ENCODE measurements at regions not wholly inside any gene's neighbourhood (a gene's known extent, or its start where the extent isn't known, plus 50 kb on each side); places are given as distances from the start of the nearest gene placed in this dataset.

DNA sequence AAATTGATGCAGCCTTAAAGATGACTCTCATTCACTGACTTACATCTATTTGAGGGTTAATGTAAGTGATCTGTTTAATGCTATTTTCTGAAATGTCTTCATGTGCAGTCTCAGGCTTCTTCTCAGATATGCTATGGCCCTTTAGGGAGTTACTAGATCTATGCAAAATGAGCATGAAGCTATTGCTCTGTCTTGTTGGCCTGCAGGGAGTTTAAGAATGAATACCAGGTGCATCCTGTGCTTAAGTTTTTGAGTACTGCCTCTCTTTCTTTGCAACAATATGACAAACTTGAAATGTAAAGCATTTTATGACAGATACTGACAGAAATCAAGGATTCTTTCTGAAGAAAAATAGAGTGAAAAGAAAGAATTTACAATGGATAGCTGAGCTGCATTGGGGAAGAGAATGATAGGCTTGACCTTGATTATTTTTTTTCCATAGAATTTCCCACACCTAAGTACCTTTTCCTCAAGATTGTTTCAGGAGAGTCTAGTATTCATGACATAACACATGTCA is 1058.3 kb upstream of the TMEFF2 start:
- no peak overlapping the region for H3K14ac ChIP-seq (ENCODE audit: insufficient read length)
- no peaks in the 10 kb centered on the region for H3K4me1 ChIP-seq (replicated peaks in 1 of 4; ENCODE audit: control insufficient read depth in 3 of 4, insufficient read depth in 4 of 4, low read length in 3 of 4)
- no peak overlapping the region for H2BK20ac ChIP-seq (ENCODE audit: low read length)
- H3K79me1 ChIP-seq (ENCODE audit: low read depth, low read length), result no peaks in the 10 kb centered on the region
- H3K27me3 ChIP-seq (replicated peaks in 1 of 4; ENCODE audit: control insufficient read depth in 3 of 4, extremely low read depth in 1 of 4, insufficient read depth in 3 of 4, low read length in 3 of 4), result no peaks in the 10 kb centered on the region
- CTCF ChIA-PET (ENCODE audit: partially characterized antibody), result interaction anchor here (2.7 kb wide), 1 partner anchor 12 kb away, joined by 11 read pairs; no protein-coding TSS in a partner anchor
- FAIRE-seq, result no peak
- H4K8ac ChIP-seq (ENCODE audit: extremely low read depth, insufficient read depth, low read length), result no peak overlapping the region
- H2AK5ac ChIP-seq (ENCODE audit: low read depth, low read length), result no peak overlapping the region
- H4K20me1 ChIP-seq (replicated peaks in 1 of 2; ENCODE audit: control insufficient read depth in 1 of 2, insufficient read depth in 2 of 2, low read length in 2 of 2), result no peaks in the 10 kb centered on the region
- no peak overlapping the region for H3K4me2 ChIP-seq (ENCODE audit: insufficient read depth in 1 of 2, low read depth in 2 of 2, low read length in 2 of 2)
- no peak overlapping the region for H3K4ac ChIP-seq (replicated peaks; ENCODE audit: insufficient read length, low read depth, low read length)
- no peaks in the 10 kb centered on the region for H3K79me2 ChIP-seq (ENCODE audit: control insufficient read depth in 1 of 2, insufficient read depth in 2 of 2, low read length in 2 of 2)
- H2BK120ac ChIP-seq (replicated peaks; ENCODE audit: low read depth, low read length), result no peak overlapping the region
- no peak overlapping the region for H3K27ac ChIP-seq (ENCODE audit: low read depth, low read length)
- H3K18ac ChIP-seq (ENCODE audit: extremely low read depth, low read length), result no peak overlapping the region
- no peak overlapping the region for H3K9ac ChIP-seq (replicated peaks in 1 of 4; ENCODE audit: extremely low read depth in 1 of 4, low read depth in 3 of 4, low read length in 3 of 4)
- H4K91ac ChIP-seq (replicated peaks; ENCODE audit: insufficient read length, low read length), result no peak overlapping the region
- no peak overlapping the region for H2AFZ ChIP-seq (ENCODE audit: low read length)
- H2BK5ac ChIP-seq (ENCODE audit: low read depth, low read length), result no peak overlapping the region
- no peak overlapping the region for H2BK15ac ChIP-seq (ENCODE audit: low read length)
- no peak overlapping the region for H3K4me3 ChIP-seq (ENCODE audit: extremely low read depth in 1 of 4, insufficient read depth in 2 of 4, low read depth in 3 of 4, low read length in 4 of 4)
- H3K23me2 ChIP-seq (ENCODE audit: low read depth, low read length), result no peaks in the 10 kb centered on the region
- no peak for DNase-seq (ENCODE audit: low read depth in 1 of 2, low spot score in 2 of 2)
- no peaks in the 10 kb centered on the region for H3K9me3 ChIP-seq (ENCODE audit: insufficient read depth in 2 of 2, low read depth in 1 of 2, low read length in 1 of 2)
- H3K56ac ChIP-seq (replicated peaks; ENCODE audit: insufficient read length, low read depth, low read length), result no peak overlapping the region
- POLR2A ChIA-PET (ENCODE audit: partially characterized antibody), result no interaction called here
- H4K5ac ChIP-seq (ENCODE audit: insufficient read length, low read depth, low read length), result no peak overlapping the region
- H3K36me3 ChIP-seq (ENCODE audit: control insufficient read depth in 2 of 4, insufficient read depth in 4 of 4, low read length in 3 of 4), result no peaks in the 10 kb centered on the region
- no peak overlapping the region for H2BK12ac ChIP-seq (ENCODE audit: low read depth, low read length)
- H3K23ac ChIP-seq (ENCODE audit: insufficient read length), result no peak overlapping the region
- TF ChIP-seq EGR1 (IDR thresholded peaks at IDR 0.05; ENCODE audit: borderline replicate concordance, low read depth, low read length) (no peak), NRF1 (IDR thresholded peaks at IDR 0.05; ENCODE audit: low read depth, low read length) (no peak), NANOG (IDR thresholded peaks at IDR 0.05; ENCODE audit: insufficient read depth, low read depth, low read length, poor library complexity, severe bottlenecking) (no peak), KDM1A (IDR thresholded peaks at IDR 0.05; ENCODE audit: borderline replicate concordance, low read length) (no peak), POU5F1 (IDR thresholded peaks at IDR 0.05; ENCODE audit: low read depth, low read length) (no peak), MAFK (IDR thresholded peaks at IDR 0.05; ENCODE audit: low read depth, low read length) (no peak), CBX8 (IDR thresholded peaks at IDR 0.05; ENCODE audit: borderline replicate concordance, low read depth, low read length) (no peak), GABPA (IDR thresholded peaks at IDR 0.05; ENCODE audit: borderline replicate concordance, insufficient read depth, low read length) (no peak), RAD21 (IDR thresholded peaks at IDR 0.05 in 1 of 2, conservative IDR thresholded peaks at IDR 0.05 in 1 of 2; ENCODE audit: low read depth in 2 of 2, low read length in 2 of 2) (no peak), CBX5 (IDR thresholded peaks at IDR 0.05; ENCODE audit: low read depth, low read length) (no peak), RFX5 (IDR thresholded peaks at IDR 0.05; ENCODE audit: borderline replicate concordance, low read depth, low read length) (no peak), RNF2 (IDR thresholded peaks at IDR 0.05; ENCODE audit: borderline replicate concordance, low read depth, low read length, missing control alignments, poor library complexity, severe bottlenecking) (no peak), POLR2A (IDR thresholded peaks at IDR 0.05; ENCODE audit: control extremely low read depth in 1 of 2, low read depth in 2 of 2, low read length in 2 of 2) (no peak), FOSL1 (IDR thresholded peaks at IDR 0.05; ENCODE audit: insufficient read depth, low read depth, low read length) (no peak)
- TF ChIP-seq, protein P1, sequence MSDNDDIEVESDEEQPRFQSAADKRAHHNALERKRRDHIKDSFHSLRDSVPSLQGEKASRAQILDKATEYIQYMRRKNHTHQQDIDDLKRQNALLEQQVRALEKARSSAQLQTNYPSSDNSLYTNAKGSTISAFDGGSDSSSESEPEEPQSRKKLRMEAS (IDR thresholded peaks at IDR 0.05), result no peak
